D721Med (cell line): ENCODE measurements at regions not wholly inside any gene's neighbourhood (a gene's known extent, or its start where the extent isn't known, plus 50 kb on each side); places are given as distances from the start of the nearest gene placed in this dataset.

Experiments
- DNase-seq: peaks from one replicate; pipeline ENCODE4 v3.0.0; 2011; ENCODE audit warnings: low spot score; ENCODE audit not compliant: insufficient read length
- FAIRE-seq: peaks from 2 replicates; lab custom pipeline; 2011; peaks lifted over from hg19 to GRCh38; lab: Jason Lieb, UNC
- CTCF ChIP-seq: IDR thresholded peaks from 2 replicates; pipeline ENCODE4 v1.5.1; 2012; ENCODE audit warnings: mild to moderate bottlenecking, control low read depth; ENCODE audit not compliant: insufficient read depth; ENCODE audit errors: missing control alignments

GRCh38 chrX:6685489-6685888, 150.6 kb upstream of the VCX3A start:
- no peak for DNase-seq
- no peak for FAIRE-seq
- TF ChIP-seq CTCF = no peak

GRCh38 chrX:6683353-6683752, 148.4 kb upstream of the VCX3A start:
- TF ChIP-seq CTCF = no peak
- no peak for DNase-seq
- no peak for FAIRE-seq

DNA sequence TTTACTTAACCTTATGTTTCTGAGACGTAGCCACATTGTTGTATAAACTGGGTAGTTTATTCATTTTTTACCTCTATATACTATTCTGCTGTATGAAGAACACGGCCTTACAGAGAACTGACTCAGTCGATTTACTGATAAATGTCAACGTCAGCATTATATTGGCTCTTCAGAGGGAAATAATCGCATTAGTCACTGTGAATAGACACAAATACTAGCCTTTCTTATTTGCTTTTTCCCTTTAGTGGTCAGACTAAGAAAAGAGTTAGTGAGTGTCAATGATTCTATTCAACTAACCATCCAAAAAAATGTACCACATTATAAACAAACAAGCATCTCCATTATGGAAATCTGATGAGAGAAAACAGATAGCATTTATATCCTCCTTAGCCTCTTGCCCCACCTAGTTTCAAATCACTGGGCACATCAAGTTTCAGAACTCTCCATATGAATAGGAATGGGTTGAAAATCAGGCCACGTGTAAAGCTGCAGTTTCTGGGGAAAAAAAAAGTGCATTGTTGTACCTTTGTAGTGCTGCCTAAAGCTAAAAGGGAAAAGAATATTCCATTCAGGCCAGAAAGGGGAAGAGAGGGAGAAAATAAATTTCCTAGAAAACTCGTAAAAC, 146.7 kb upstream of the VCX3A start:
- no peak for FAIRE-seq
- no peak for DNase-seq
- TF ChIP-seq CTCF = no peak

- no peak for TF ChIP-seq CTCF
- FAIRE-seq = no peak
- no peak for DNase-seq
Observed at GRCh38 chrX:6679988-6680387, 145.1 kb upstream of the VCX3A start.

DNA sequence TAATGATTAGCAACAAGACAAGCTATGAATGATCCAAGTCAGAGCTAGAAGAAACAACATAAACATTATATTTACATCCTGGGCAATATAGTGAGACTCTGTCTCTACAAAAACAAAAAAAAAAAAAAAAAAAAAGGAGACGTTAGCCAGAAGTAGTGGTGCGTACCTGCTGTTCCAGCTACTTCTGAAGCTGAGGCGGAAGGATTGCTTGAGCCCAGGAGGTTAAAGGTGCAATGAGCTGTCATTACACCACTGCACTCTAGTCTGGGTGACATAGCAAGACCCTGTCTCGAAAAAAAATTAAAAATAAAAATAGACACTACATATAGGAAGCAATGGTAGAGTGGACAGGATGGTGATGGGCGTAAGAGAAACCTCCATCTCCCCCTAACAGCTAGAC, 144.6 kb upstream of the VCX3A start:
- DNase-seq = no peak
- FAIRE-seq = no peak
- no peak for TF ChIP-seq CTCF

DNA sequence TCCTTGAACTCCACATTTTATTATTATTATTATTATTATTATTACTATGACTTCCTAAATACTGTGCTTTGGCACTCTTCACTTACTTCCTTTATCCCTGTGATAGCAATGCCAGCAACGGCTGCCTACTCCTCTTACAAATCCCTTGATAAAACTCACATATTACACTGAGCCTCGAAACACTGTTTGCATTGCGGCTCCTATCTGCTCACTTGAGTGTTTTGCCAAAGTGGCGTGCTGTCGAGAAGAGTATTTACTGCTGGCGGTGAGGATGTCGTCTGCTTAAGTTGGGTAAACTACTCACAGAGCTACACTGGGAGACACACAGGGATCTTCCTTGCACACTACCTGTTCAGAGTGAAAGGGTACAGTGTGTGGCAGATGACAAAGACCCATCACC, 143.4 kb upstream of the VCX3A start:
- FAIRE-seq = no peak
- TF ChIP-seq CTCF = no peak
- DNase-seq = no peak

GRCh38 chrX:6674734-6675133, 139.8 kb upstream of the VCX3A start:
- TF ChIP-seq CTCF = no peak
- no peak for FAIRE-seq
- DNase-seq = no peak
